ENCODE measurements at regions not wholly inside any gene's neighbourhood (a gene's known extent, or its start where the extent isn't known, plus 50 kb on each side); places are given as distances from the start of the nearest gene placed in this dataset.
A peak's percentile ranks its signal among the peaks of the same experiment; 100 is the strongest.

GRCh38 chr14:100399052-100399849, 76.1 kb downstream of the SLC25A47 start:
- DNase-seq (ENCODE audit: low read depth): no peak

DNA sequence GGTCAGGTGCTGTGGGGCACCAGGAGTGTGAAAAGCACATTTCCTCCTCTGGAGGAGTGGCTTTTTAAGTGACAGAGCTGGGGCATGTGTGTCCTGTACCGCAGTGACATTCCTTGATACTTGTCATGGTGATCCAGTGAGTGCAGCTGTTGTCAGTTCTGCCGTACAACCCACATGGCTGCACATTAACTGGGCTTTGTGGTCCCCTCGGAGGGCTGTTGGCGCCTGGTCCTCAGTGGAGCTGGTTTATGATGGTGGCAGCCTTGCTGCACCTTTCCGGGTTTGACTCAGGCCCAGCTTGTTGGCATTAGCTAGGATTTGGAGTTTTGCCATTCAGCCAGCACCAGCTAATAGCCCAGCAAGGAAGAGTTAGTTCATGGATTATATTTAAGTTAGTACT, 77.0 kb downstream of the SLC25A47 start:
- DNase-seq (ENCODE audit: low read depth): no peak

GRCh38 chr14:100401031-100401692, 78.0 kb downstream of the SLC25A47 start:
- no peak for DNase-seq (ENCODE audit: low read depth)

GRCh38 chr14:100401792-100402191, 78.7 kb downstream of the SLC25A47 start:
- no peak for DNase-seq (ENCODE audit: low read depth)

DNA sequence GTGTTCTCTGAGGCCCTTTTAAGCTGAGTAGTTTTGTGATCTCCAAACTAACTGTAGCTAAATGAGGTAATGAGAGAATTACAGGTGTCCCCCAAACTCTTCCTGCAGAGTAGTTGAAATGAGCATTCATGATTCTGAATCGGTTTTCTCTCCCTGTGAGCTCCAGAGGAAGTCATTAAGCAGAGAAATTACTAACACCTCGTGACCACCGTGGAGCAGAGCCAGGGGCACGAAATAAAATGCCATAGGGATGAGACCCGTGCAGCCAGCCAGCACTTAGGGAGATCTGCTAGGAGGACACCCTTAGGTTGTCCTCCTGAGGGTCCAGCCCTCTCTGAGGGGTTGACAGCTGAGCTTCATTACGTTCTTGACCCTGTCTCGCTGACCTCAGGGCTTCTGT, 79.5 kb downstream of the SLC25A47 start:
- DNase-seq (ENCODE audit: low read depth): no peak

DNA sequence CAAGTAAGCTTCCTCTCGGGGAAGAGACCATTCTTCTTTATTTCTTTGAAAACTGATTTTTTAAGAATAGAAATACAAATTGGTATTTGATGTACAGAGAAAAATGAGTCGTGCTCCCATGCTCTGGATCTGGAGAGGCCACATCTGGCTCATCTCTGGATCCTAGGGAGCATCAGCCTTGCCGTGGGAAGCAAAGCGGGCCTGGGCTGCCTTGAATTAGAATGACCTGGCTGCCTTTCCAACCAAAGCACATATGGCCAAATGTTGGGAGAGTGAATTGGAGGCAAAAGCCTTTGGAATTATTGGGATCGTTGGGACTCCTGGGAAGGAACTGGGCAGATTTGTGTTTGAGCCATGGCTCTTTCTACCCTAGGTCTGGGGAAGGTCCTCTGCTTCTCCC, 80.0 kb downstream of the SLC25A47 start:
- no peak for DNase-seq (ENCODE audit: low read depth)

DNA sequence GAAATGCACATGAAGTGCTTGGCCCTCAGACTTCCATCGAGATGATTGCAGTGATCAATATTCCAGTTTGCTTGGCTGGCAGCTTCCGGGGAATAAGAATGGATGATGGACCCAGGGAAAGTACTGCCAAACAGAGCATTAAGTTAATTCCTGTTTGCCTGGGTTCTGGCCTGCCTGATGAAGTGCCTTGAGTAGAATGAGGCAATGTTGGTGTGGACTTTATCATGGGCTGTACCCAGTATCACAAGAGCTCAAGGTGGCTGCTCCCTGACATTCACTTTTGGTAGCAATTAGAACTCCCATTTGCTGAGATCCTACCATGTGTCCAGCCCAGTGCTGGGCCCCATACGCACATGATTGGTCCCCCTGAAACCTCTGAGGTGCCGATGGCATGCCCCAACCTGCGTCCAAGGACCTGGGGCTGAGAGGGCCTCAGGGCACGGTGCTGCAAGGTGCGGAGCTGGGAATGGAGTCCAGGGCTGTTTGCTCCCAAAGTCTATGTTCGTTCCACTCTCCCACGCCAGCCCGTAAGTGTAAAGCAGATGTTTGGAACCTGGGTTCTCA, 80.7 kb downstream of the SLC25A47 start:
- no peak for DNase-seq (ENCODE audit: low read depth)

DNA sequence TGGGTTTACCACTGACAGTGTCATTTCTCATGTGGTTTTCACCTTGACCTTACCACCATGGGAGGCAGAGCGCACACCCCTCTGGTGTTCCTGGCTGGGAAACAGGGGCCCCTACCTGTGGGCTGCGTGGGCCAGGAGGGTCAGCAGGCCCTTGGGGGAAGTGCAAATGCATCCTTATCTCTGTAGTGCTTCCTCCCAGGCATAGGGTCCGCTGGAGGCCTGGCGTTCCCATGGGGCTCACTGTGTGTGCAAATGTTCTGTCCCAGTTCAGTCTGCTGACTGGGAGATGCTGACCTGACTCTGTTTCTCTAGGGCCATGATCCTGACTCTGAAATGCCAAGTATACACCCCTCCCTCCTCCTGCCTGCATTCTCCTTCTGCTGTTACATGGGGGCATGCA, 81.3 kb downstream of the SLC25A47 start:
- no peak for DNase-seq (ENCODE audit: low read depth)

DNA sequence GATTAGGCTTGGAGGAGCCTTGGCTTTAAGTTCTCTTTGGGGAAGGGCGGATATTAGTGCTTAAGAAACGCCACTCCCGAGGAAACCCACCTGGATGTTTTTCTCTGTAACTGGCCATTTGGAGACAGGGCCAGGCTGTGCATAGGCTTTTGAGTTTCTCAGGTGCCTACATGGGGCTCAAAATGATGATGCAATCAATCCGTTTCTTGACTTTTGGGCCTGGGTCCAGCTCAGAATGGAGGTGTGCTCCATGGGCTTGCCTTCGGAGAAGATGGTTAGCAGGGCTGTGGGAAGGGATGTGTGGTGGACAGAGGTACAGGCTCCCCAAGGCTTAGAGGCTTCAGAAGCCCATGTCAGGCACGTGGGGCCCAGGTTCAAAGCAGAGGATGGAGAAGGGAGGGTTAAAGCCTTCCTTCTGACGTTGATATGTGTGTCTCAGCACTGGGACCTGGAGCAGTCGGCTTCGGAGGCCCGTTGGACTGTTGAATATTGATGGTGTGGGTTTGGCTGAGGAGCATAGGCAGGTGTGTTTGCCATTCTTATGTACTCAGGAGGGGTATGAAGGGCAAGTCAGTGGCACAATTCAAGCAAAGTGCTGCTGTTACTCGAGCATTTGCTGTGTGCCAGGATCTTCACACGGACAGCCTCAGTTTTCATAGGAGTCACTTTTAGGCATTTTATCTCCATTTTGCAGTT, 82.8 kb downstream of the SLC25A47 start:
- DNase-seq (ENCODE audit: low read depth): no peak

- peak; percentile 17 for DNase-seq (ENCODE audit: low read depth)
Observed at GRCh38 chr14:100406505-100407131, 83.5 kb downstream of the SLC25A47 start.

DNA sequence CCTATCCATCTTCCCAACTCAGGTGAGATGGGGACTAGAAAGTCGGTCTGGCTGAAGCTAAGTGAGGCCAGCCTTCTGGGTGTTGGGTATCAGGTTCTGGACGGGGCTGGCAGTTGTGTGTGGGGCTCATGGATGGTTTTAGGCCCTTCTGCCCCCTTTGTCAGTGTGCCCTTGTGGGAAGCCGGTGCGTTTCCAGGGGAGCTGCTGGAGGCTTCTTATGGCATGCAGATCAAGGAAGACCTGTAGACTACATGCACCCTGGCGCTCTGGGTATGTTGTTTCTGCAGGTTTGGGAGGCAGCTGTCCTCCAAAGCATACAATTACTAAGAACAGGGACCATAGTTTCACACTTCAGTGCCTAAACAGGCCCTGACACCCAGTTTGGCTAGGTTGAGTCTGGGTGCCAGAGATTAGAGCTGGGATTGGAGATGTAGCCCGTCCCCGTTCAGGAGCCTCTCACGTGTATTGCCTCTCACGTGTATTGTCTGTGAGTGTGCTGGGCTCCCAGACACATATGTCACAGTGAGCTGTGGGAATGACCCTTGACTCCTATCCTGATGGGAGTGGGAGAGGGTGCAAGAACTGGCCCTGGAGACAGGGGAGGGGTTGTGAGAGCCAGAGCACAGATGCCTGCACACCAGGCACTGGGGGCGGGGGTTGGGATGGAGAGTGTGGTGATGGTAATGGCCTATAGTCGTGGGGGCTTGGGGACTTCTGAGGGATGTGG, 84.4 kb downstream of the SLC25A47 start:
- no peak for DNase-seq (ENCODE audit: low read depth)

DNA sequence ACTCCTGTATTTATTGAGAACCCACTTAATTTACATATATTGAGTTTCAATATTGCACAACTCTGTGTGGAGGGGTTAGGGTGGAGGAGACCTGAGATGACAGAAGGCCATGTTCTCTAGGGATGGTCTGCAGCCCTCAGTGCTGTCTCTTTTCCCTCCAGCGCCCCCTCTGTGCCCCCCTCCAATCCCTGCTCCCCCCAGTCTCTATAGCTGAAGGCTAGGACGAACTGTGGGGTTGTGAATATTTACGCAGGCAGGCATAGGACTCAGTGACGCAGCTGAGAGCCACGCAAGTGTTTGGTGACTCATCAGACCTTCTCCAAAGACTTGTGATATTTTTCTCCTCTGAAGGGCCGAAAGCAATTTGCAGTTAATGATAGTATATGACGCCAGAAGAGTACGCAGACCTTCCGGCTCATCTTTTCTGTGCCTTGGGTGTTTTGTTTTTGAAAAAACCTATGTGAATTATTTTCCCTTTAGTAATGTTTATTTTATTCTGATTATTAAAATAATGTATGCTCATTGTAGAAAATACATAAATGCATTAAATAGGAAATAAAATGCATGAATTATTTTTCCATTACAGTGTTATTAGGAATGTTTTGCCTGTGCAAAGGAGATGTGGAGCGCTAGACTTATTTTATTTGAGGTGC, 85.3 kb downstream of the SLC25A47 start:
- peak; percentile 12 for DNase-seq (ENCODE audit: low read depth)

DNA sequence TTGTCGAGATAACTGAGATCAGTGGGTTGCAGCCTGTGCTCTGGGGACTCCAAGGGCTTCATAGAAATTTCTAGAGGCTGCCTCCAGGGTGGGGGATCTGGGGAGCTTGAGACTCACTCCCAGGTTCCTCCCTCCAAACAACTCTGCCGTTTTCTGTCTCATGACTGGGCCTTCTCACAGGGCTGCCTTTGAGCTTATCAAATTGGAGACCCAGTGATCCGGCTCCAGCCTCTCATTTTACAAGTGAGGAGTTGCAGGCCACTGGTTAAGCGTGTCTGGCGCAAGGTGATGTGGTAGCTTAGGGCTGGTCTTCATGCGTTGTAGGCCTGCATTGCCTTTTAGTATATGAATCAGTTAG, 85.8 kb downstream of the SLC25A47 start:
- DNase-seq (ENCODE audit: low read depth): no peak

- DNase-seq (ENCODE audit: low read depth): no peak
Observed at GRCh38 chr14:100409651-100410050, 86.5 kb downstream of the SLC25A47 start.

GRCh38 chr14:100410056-100410565, 87.0 kb downstream of the SLC25A47 start:
- no peak for DNase-seq (ENCODE audit: low read depth)

GRCh38 chr14:100413699-100414098, 90.6 kb downstream of the SLC25A47 start:
- no peak for DNase-seq (ENCODE audit: low read depth)

- no peak for DNase-seq (ENCODE audit: low read depth)
Observed at GRCh38 chr14:100415226-100415625, 92.1 kb downstream of the SLC25A47 start.

- DNase-seq (ENCODE audit: low read depth): no peak
Observed at GRCh38 chr14:100416081-100416680, 93.0 kb downstream of the SLC25A47 start.

DNA sequence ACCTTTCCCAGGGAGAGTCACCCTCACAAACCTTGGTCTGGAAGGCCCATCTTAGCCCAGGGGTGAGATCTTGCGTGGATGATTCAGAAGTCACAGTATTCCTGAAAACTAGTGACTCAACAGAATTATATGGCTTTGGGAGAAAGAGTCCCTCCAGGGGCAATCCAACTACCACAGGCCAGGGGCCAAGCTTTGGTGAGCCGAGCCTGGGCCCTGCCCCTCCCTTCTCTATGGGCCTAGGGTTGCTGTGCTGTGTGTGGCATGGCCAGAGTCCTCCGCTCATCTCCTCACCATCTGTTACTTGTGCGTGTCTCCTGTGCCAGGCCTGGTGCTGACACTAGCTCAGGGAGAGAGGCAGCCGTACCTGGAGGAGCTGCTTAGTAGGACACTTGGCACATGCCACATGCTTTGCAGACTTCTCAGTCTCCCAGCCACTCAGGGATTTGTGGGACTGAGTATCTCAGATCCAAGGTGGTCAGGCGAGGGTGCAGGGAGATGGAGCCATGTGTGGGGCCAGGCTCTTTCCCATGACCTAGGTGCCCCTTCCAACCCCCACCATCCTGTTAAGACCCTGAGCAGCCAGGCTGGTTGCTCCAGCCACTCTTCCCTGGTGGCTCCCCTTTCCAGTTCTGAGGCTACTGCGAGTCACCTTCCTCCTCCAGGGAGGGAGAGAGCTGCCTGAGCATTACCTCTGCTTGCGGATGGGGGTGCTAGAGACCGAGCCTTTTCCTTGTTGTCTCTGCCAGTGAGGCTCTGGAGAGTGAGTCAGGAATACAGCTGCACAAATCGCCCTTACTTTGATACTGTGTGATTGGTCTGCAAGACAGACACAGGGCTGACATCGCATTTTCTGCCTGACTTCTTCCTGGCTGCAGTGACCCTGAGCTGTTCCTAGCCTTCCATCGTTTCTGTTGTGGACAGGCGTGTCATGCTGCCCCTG, 94.1 kb downstream of the SLC25A47 start:
- DNase-seq (ENCODE audit: low read depth): no peak
